DMS153 treated with DMSO at 0.1 percent for 48 hours (cell line): ENCODE measurements at regions not wholly inside any gene's neighbourhood (a gene's known extent, or its start where the extent isn't known, plus 50 kb on each side); places are given as distances from the start of the nearest gene placed in this dataset.

Experiments used
- DNase-seq: peaks from one replicate; lab custom pipeline; 2025; ENCODE audit not compliant: unreplicated experiment; lab: John Stamatoyannopoulos, UW

DNA sequence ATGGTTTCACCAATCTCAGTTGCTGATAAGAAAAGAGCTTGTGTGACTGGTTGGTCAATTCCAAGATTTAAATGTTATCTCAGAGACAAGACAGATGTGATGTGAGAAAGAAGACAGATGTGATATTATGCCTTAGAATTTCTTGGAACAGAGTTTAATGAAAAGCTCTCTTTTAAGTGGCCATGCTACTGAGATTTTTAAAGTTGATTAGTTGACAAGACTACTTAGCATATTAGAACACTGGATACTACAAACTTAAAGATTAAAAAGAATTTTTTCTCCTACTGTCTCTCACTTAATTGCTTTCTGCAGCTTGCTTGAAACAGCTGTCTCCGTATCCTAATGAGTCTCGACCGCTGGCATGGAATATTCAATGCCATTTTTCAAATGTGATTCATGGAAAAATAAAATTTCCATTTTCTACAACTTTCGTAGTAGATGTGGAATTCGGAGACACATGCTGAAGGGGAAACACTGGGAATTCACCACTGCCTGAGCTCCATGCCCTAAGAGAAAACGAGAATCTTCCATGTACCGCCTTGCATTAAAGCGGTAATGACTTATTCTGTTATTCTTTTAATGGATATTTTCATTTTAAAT is 634.2 kb upstream of the SETBP1 start:
- no peak for DNase-seq

DNA sequence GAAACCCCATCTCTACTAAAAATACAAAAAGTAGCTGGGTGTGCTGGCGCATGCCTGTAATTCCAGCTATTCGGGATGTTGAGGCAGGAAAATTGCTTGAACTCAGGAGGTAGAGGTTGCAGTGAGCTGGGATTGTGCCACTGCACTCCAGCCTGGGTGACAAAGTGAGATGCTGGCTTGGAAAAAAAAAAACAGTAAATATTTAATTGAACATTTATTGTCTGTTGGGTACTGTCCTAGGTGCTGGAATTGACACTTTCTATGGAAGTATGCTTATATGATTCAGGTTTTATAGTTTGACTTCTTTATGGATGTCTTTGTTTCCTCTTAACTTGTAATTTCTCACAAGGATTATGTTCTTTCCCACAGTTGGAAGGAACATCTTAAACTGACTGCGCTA is 633.1 kb upstream of the SETBP1 start:
- DNase-seq = no peak

DNA sequence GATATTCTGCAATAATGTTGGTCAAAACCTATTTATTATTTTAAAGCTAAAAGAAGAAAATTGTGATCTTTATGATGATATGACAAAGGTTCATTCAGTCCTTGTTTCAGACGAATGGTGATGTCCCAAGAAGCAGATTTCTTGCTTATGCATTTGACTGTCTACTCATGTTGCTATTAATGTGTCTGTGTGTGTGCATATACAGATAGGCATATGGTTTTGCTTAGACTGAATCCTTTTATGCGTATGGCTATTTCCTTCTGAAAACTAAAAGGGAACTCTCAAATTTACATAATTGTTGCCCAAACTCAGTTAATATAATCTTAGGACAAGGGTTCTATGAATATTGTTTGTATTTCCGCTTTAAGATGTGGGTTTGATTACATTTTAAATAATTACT is 632.3 kb upstream of the SETBP1 start:
- no peak for DNase-seq

DNA sequence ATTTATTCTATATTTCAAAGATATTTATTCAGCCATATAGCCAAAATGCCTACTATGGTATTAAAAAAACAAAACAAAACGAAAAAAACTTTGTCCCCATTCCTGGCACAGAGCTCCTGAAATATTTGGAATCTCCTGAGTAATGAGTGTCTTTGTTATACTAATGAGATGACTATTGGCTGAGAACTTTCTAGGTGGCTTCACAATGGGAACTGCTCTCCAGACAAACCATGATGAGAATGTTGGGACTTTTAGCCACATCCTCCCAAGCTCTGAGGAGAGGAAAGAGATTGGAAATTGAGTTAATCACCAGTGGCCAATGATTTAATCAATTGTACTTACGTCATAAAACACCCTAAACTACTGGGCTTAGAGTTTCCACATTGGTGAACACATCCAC is 631.8 kb upstream of the SETBP1 start:
- no peak for DNase-seq

DNA sequence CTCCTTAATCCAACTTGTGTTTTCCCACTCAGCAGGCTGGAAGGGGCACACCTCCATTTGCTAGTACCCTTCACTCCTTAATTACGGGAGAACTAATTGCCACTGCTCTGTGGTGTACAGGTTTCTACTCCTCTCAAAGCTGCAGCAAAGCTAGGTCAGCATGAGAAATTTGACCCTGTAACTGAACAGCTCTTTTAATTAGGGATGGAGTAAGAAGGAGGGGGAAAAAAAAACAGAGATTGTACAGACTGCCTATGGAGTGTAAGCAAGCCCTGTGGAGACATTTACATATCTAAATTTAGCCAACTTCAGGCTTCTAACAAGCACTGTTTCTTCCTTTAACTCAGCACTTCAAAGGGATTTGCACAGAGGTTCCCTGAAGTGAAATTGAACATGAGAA is 629.7 kb upstream of the SETBP1 start:
- no peak for DNase-seq

DNA sequence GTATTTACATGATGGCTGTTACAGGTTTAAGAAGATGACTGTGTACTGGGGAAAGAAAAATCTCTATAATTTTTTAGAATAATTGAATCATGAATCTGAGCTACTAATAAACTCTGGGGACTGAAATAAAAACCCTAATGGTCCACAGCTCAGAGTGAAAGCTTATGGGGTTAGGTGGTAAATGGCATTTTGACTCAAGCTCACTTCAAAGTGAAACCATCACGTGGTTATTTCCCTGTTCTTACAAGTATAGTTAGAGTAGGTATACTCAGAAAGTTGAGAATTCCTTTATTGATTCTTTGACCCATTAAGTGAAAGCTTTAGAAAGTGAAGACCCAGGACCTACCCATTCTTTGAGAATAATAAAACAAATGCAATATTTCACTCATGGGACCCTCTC is 626.2 kb upstream of the SETBP1 start:
- DNase-seq = no peak

DNA sequence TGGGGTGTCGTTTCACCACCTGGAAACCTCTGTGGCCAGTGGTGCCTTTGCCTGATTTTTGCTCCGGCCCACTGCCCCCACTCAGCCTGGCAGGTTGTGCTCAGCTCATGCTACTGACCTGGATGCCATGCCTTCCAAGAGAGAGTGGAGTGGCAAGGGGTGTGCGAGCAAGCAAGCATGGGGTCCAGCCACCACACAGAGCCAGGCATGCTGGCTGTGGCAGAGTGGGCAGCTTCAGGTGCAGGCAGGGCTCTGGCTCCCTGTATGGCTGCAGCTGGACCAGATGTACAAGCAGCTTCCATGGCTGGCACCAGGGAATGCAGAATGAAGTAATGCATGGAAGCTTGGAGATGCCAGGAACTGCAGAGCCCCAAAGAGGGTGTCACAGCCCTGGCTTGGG is 620.5 kb upstream of the SETBP1 start:
- no peak for DNase-seq

DNA sequence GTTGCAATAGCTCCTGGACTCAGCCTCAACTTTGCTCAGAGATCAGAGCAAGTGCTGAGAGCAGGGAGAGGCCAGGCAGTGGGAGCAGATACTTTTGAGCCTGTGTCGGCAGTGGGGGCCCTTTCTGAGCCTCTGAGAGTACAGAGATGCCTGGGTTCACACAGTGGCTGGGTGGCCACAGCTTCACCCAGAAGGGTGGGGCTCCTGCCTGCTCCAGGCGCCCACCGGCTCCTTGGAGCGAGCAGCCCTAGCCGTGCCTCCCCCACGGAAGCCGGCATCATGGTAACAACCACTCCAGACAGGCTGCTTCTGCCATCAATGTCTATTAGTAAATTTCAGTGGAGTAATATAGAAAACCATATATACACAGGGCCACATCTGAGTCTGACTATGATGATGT is 619.2 kb upstream of the SETBP1 start:
- DNase-seq = no peak

DNA sequence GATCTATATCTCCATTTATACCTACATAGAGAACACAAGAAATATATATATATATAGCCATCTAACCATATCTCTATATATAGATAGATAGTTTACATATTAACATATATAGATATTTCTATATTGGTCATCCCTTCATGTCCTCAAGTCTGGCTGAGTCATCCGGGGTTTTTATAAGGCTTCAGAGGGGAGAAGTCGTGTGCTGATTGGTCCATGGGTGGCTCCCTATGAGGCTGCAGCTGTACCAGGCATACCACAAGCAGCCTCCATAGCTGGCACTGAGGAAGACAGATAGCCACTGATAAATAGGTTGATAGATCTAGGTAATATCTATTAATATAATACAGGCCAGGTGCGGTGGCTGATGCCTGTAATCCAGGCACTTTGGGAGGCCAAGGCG is 618.3 kb upstream of the SETBP1 start:
- DNase-seq = no peak

DNA sequence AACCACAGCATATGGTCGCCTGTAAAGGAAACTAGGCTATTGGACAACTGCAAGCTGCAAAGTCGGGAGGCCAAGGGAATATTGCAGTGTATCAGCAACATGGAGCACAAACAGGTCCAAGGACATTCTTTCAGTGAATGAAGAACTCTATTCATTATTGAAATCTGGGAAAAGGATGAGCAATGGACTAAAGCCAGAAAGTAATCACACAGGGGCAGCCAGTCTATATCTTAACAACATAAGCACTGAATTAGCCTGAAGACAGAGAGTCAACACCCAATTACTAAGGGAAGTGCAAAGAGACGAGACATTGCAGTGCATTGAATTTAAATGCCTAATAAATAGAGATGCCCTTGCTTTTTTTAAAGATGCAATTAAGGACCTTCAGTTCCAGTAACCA is 615.5 kb upstream of the SETBP1 start:
- no peak for DNase-seq

DNA sequence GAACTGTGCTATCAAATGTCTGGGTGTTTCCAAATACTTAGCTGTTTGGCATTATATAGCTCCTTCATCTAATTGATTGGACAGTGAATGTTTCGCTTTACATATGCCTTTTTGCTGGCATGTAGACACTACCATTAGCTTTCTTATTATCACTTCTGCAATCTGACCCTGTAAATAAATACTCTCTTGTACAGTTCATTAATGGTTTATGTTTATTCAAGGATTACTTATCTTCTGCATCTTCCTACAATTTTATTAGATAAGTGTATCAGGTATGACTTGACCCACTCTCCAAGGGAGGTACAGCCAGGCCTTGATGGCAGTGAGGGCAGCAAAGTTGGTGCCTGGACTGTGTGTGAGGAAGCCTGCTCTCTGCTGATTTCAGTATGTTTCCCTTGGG is 614.1 kb upstream of the SETBP1 start:
- DNase-seq = no peak

DNA sequence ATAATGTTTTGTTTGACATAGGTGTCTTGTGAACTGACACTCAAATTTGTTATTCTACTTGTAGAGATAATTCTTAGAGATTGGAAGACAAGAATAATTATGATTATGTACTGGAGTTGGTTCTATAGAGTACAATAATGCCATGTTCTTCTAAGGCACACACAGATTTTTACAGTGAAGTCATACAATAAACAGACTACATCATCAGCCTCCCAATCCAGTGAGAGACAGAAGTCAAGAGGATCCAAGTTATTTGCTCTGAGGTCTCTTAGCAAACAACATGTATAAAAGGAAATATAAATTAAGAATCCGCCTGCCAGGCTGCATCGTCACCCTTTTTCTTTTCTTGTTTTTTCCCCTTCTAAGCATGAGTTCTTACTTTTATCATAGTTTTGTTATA is 613.5 kb upstream of the SETBP1 start:
- DNase-seq = no peak

DNA sequence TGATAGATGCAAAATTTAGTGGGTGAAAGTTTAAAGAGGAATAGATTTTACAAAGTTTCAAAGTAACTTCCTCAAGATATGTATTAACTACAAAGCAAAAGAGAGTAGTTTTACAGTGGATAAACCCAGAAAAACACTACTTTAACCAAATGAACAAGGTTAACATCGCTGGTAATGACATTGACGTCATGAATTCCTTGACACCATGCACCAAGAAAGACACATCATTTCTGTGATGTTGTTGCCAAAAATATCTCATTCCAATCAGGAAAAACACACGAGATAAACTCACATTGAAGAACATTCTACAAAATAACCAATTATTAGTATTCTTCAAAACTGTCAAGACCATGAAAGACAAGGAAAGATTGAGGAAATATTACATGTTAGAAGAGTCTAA is 605.6 kb upstream of the SETBP1 start:
- no peak for DNase-seq

DNA sequence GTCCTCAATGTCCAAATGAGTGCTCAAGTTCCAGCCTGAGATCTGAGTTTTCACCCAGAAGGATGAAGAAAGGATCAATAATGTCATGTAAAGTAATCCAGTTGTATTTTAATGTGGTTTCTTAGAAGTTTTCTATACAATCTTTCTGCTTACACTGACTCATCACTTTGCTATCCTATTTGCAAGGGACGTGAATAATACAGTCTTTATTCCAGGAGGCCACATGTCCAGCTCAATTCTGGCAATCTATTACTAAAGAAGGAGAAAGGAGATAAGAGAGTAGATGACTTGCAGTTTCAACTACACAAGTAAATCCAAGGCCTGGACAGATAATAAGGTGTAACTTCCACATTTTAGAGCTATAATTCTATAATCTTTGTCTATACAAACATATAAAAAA is 601.1 kb upstream of the SETBP1 start:
- no peak for DNase-seq

DNA sequence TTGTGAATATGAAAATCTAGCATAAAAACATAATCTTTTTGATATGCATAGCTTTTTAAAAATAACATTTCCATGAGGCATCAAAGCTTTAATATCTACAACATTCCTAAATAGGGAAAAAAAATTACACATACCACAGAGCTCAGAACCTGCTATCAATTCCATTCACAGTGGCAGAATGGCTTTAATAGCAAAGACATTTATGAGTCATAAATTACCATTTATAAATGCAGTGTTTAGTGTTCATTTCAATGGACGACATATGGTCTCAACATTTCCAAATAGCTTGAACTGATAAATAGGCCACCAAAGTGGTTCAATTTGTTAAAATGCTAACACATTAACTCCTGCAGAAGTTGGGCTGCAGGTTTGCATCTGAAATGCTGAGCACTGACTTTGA is 600.6 kb upstream of the SETBP1 start:
- DNase-seq = no peak

DNA sequence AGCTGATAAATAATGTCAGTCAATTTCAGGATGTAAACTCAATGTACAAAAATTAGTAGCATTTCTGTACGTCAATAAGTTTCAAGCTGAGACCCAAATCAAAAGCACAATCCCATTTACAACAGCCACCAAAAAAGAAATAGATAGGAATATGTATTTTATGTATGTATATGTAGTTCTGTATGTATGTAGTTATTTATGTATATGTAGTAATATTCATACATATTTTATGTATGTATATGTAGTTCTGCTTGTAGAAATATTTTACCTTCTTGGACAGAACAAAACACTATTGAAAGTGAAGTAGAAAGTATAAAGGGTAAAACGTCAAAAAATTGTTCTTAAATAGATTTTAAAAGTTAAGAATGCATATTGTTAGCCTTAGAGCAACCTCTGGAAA is 591.0 kb upstream of the SETBP1 start:
- DNase-seq = no peak

DNA sequence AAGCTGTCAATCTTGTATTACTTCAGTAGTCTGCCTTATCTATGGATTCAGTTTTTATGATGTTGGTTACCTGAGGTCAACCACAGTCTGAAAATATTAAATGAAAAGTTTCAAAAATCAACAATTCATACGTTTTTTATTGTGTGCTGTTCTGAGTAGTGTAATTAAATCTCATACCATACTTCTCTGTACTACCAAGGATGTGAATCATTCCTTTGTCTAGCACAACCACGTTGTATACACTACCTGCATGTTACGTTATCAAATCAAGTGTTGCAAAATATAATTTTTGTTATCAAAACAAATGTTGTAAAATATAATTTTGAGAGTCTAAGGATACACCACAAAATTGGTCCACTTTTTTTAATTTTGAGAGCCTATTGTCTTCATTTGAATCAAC is 590.2 kb upstream of the SETBP1 start:
- no peak for DNase-seq

DNA sequence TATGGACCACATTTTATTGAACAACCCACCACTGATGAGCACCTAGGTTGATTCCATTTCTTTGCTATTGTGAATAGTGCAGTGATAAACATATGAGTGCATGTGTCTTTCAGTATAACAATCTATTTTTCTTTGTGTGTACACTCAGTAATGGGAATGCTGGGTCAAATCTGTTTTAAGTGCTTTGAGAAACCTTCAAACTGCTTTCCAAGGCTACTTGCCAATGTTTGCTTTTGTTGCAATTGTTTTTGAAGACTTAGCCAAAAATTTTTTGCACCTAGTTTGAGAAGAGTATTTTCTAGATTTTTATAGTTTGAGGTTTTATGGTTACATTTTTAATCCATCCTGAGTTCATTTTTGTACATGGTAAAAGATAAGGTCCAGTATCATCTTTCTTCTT is 587.4 kb upstream of the SETBP1 start:
- DNase-seq = no peak

DNA sequence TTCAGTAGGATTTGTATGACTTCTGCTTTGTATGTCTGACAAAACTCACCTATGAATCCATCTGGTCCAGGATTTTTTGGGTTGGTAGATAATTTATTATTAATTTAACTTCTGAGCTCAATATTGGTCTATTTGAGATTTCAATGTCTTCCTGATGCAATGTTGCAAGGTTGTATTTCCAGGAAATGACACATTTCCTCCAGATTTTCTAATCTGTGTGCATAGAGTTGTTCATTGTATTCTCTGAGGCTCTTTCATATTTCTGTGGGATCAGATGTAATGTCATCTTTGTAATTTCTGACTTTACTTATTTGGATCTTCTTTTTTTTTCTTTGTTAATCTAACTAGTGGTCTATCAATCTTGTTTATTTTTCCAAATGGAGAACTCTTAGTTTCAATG is 584.7 kb upstream of the SETBP1 start:
- no peak for DNase-seq

DNA sequence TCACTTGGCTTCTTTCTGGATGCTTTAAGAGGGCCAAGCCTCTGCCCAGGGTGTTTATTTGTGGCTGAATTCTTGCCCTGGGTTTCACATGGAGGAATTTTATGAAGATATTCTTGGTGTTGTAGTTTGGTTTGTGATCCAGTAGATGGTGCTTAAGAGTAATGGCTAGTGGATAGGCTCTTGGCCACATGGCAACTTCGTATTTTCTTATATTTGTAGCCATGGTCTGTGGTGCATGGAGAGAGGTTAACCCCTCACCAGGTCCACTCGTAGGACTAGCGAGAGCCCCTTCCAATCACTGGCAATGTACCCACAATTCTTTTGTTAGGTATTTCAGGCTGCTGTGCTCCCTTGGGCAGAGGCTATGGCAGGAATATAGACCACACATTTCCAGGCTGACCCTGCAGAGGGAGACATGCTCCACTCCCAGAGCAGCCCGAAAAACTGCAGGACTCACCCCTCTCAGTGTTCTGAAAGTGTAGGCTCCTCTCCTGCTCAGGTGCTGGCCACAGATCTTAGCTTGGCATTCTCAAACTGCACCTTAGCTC is 582.1 kb upstream of the SETBP1 start:
- DNase-seq = no peak

DNA sequence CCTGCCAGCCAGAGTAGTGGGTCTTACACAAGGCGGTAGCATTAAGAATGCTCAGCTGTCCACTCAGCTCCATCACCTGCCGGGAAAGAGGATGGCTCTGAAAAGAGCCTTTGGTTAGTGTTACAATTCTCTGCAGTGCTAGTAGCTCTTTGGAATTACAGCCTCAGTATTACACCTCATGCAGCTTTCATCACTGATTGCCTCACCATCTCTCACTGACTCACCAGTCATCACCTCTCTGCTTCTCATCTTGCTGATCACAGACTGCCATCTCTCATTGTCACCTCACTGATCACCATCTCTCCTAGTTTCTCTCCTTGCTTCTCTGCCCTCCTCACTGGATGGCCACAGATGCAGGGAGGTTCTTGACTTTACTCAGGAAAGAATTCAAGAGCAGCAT is 573.5 kb upstream of the SETBP1 start:
- DNase-seq = no peak

DNA sequence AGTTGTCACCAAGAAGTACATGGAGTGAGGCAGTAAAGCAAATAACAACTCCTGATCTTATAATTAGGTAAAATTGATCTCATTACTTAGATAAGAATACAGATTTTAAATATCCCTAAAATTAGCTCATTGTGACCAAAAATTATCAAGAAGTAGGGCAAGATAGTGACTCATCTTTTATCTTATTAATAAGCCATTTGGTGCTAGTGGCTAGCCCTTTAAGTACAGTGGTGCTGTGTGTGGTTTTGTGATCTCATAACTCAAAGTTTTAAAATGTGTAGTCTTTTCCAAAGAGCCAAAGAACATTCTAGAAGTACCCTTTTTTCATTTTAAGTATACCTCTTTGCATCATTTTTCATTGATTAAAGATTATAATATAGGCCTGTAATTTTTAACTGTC is 569.4 kb upstream of the SETBP1 start:
- no peak for DNase-seq

DNA sequence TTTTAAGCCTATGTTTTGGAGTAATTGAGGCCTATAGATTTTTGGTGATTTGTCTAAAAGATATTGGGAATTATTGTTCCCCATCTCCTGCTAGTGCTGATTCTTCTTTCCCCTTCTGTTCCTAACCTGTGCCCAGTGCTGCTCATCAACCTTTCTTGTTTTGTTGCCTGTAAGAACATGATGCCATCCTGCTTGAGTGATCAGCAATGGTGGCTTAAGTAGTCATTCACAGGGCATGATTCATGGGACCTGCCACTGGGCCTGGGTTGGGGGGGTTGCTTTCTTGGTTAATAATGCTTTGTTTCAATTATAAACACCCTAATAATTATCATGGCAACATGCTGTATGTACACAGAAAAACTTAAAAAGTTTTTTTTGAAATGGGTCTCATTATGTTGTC is 562.9 kb upstream of the SETBP1 start:
- DNase-seq = no peak

DNA sequence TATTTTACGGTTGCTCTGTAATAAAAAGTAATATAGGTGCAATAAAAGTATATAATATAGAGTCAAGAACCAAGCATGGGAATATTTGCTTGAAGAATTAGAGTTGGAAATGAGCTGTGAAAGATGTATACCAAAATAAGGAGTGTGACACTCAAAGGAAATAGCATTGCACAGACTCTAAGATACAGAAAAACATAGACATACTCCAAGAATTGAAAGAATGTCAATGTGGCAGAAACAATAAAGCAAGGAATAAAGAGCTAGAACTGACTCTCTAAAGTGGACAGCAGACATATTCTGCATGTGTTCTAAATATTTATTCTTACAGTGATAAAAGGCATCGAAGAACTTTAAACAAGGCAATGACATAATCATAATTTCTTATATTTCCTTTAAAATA is 561.1 kb upstream of the SETBP1 start:
- no peak for DNase-seq
